Hepatocyte (in vitro differentiated cells): ENCODE measurements at regions not wholly inside any gene's neighbourhood (a gene's known extent, or its start where the extent isn't known, plus 50 kb on each side); places are given as distances from the start of the nearest gene placed in this dataset.

Experiments used
- EZH2phosphoT487 ChIP-seq: fragments of 200-600 bp; sonication (generic); IDR thresholded peaks from one replicate; pipeline ENCODE4 v1.6.1; 2018; ENCODE audit warnings: antibody characterized with exemption, mild to moderate bottlenecking, low read depth, moderate library complexity; ENCODE audit not compliant: unreplicated experiment, severe bottlenecking
- TF ChIP-seq, protein P1 (sequence below): fragments of 200-600 bp; sonication (generic); IDR thresholded peaks from 2 replicates; pipeline ENCODE4 v1.5.1; 2016; ENCODE audit warnings: antibody characterized with exemption, mild to moderate bottlenecking; ENCODE audit not compliant: poor library complexity

DNA sequence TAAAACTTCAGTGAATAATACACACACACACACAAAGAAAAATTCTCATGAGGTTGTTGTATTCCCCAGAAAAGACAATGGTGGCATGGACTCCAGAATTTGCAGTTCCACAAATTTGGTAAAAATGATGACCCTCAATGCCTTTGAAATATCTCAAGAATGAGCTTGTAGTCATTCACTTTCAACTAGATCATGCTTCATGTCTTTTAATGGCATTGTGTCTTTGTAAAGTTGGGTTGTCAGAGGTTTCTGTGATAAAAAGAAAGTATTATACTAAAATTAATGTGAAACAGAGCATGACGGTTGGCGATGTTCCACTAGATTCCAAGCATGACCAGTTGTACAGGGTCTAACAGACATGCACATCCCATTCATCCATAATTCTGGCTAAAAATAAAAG lies 685.0 kb upstream of the FRG1 start:
- TF ChIP-seq, protein P1, sequence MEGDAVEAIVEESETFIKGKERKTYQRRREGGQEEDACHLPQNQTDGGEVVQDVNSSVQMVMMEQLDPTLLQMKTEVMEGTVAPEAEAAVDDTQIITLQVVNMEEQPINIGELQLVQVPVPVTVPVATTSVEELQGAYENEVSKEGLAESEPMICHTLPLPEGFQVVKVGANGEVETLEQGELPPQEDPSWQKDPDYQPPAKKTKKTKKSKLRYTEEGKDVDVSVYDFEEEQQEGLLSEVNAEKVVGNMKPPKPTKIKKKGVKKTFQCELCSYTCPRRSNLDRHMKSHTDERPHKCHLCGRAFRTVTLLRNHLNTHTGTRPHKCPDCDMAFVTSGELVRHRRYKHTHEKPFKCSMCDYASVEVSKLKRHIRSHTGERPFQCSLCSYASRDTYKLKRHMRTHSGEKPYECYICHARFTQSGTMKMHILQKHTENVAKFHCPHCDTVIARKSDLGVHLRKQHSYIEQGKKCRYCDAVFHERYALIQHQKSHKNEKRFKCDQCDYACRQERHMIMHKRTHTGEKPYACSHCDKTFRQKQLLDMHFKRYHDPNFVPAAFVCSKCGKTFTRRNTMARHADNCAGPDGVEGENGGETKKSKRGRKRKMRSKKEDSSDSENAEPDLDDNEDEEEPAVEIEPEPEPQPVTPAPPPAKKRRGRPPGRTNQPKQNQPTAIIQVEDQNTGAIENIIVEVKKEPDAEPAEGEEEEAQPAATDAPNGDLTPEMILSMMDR, result no peak
- no peak for TF ChIP-seq EZH2phosphoT487
